Astrocyte (in vitro differentiated cells and primary cell): ENCODE measurements at regions not wholly inside any gene's neighbourhood (a gene's known extent, or its start where the extent isn't known, plus 50 kb on each side); places are given as distances from the start of the nearest gene placed in this dataset.

Source experiments
- CTCF ChIP-seq: IDR thresholded peaks from 2 replicates; pipeline ENCODE4 v1.5.1; 2011; ENCODE audit warnings: low read depth, mild to moderate bottlenecking, inconsistent platforms, low read length, moderate library complexity; ENCODE audit not compliant: insufficient read depth
- EZH2 ChIP-seq: IDR thresholded peaks from 2 replicates; pipeline ENCODE4 v1.6.1; 2012; ENCODE audit warnings: mild to moderate bottlenecking, low read length, inconsistent platforms; ENCODE audit not compliant: insufficient read depth

GRCh38 chr3:20323307-20323927 lies 137.4 kb upstream of the SGO1 start:
- no peak for TF ChIP-seq CTCF
- no peak for TF ChIP-seq EZH2
